LNCaP clone FGC (cell line): ENCODE measurements at regions not wholly inside any gene's neighbourhood (a gene's known extent, or its start where the extent isn't known, plus 50 kb on each side); places are given as distances from the start of the nearest gene placed in this dataset.

Source experiments
- DNase-seq: peaks from one replicate; pipeline ENCODE4 v3.0.0-alpha.2; 2011; ENCODE audit warnings: low read depth
- H3K4me3 ChIP-seq: 2 replicates; pipeline ENCODE4 v1.5.1; 2011; ENCODE audit warnings: mild to moderate bottlenecking, low read depth, low read length, control low read depth
- TF ChIP-seq, protein P1 (sequence below): IDR thresholded peaks from 2 replicates; pipeline ENCODE4 v1.5.1; 2012; ENCODE audit warnings: mild to moderate bottlenecking; ENCODE audit not compliant: control insufficient read depth, insufficient read depth; ENCODE audit errors: extremely low read depth

DNA sequence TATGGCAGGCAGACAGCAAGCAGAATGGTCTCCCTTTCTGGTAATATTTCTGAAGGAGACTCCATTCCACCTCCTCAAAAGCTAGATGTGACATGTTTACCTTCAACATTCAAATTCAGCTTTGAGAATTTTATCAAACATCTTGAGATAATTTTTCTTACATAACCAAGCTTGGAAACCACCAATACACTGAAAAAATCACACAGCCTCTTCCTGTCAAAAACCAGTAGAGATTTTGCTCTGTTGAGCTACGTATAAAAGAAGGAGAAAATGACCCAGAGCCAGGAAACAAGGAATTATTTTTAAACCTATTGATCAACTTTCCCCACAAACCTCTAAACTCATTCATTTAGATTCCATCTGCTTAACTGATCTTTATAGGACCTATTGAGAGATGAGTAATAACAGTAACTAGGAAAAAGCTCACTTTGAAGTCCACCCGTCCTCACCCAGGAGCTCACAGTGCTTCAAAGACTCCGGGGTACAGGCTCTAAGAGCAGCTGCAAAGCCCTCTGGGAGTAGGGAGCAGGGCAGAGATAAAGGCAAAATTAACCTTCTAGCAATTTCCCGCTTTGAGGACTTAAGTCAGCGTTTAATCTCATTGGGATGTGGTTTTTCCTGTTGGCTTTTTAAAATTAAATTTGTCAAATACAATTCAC is 318.2 kb upstream of the RASGEF1B start:
- H3K4me3 ChIP-seq, result no peak overlapping the region
- TF ChIP-seq, protein P1, sequence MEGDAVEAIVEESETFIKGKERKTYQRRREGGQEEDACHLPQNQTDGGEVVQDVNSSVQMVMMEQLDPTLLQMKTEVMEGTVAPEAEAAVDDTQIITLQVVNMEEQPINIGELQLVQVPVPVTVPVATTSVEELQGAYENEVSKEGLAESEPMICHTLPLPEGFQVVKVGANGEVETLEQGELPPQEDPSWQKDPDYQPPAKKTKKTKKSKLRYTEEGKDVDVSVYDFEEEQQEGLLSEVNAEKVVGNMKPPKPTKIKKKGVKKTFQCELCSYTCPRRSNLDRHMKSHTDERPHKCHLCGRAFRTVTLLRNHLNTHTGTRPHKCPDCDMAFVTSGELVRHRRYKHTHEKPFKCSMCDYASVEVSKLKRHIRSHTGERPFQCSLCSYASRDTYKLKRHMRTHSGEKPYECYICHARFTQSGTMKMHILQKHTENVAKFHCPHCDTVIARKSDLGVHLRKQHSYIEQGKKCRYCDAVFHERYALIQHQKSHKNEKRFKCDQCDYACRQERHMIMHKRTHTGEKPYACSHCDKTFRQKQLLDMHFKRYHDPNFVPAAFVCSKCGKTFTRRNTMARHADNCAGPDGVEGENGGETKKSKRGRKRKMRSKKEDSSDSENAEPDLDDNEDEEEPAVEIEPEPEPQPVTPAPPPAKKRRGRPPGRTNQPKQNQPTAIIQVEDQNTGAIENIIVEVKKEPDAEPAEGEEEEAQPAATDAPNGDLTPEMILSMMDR, result no peak
- no peak for DNase-seq

- no peak for DNase-seq
- TF ChIP-seq, protein P1, result no peak
- no peak overlapping the region for H3K4me3 ChIP-seq
Measured at GRCh38 chr4:81789158-81789557, 317.5 kb upstream of the RASGEF1B start.

- H3K4me3 ChIP-seq, result no peak overlapping the region
- DNase-seq, result no peak
- TF ChIP-seq, protein P1, result no peak
Measured at GRCh38 chr4:81786766-81787165, 315.1 kb upstream of the RASGEF1B start.

DNA sequence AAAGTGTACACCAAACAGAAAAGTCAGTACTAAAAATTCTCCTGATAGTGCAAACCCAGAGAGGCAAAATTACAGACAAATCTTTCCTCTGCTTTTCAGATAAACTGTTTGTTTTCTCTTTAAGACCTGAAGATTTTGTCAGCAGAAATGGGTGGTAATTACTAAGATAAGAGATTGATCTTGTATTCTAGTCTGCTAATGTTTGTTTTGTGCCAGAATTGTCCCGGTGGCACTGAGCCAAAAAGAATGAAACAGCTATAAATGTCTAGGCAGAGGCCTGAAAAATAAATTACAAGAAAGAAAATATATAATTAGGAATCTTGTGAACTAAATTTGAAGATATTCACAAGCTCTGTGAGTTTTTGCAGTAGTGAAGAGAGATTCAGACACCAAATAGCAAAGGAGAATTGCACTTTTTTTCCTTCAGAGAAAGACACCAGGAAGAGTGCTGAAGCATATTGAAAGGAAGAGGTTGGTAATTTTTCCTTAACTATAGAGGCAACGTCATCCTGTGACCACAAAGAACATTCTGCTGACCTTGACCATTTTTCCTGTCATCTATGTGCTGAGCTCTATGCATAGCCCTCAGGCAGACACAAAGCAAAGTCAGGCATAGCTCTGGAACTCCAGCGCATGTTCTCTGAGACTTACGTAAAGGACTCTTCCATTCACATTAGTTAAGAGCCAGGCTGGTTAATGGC is 314.5 kb upstream of the RASGEF1B start:
- no peak for DNase-seq
- no peak overlapping the region for H3K4me3 ChIP-seq
- TF ChIP-seq, protein P1, result no peak

DNA sequence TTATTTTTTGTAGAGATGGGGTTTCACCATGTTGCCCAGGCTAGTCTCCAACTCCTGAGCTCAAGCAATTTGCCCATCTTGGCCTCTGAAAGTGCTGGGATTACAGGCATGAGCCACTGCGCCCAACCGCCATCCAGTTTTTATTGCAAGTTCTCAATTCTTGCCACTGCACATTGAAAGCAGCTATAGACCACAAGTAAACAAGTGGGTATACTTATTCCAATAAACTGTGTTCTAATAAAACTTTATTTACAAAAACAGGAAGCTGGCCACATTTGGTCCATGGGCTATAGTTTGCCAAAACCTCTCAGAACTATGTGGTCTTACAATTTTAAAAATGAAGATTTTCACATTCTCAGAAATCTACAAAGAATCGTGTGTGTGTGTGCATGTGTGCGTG is 313.6 kb upstream of the RASGEF1B start:
- H3K4me3 ChIP-seq, result no peak overlapping the region
- no peak for DNase-seq
- TF ChIP-seq, protein P1, result no peak

DNA sequence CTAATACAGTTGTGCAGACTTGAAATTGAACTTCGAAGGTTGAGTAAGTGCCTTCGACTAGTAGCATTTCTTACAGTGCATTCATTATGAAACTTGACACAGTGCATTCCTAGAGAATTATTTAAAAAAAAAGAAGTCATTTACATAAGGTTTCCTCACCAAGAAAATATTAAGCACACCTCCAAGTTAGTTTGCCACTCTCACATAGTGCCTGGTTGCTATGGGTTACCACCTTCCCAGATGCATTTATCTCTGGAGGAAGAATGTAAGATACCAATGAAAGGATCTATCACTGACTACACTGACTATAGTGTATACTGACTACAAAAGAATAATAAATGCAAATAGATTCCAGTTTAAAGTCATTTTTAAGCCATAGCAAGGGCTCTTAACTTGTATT is 311.9 kb upstream of the RASGEF1B start:
- H3K4me3 ChIP-seq, result no peak overlapping the region
- TF ChIP-seq, protein P1, result no peak
- no peak for DNase-seq
